Peyer's patch (tissue), 4 donors: ENCODE measurements at regions not wholly inside any gene's neighbourhood (a gene's known extent, or its start where the extent isn't known, plus 50 kb on each side); places are given as distances from the start of the nearest gene placed in this dataset.

ENCODE experiments used
- DNase-seq, 3 donors: peaks; one replicate each; pipeline ENCODE4 v3.0.0-alpha.2; 2017 to 2019
- H3K27ac ChIP-seq, 4 donors: fragments of 200-600 bp; sonication (generic); one replicate each; pipeline ENCODE4 v1.5.1; 2016 to 2019
- H3K27me3 ChIP-seq, 2 donors: fragments of 200-600 bp; sonication (generic); one replicate each; pipeline ENCODE4 v1.5.1; 2019
- H3K36me3 ChIP-seq, 3 donors: fragments of 200-600 bp; sonication (generic); one replicate each; pipeline ENCODE4 v1.5.1; 2016 to 2019
- H3K4me1 ChIP-seq, 4 donors: fragments of 200-600 bp; sonication (generic); one replicate each; pipeline ENCODE4 v1.5.1; 2016 to 2019
- H3K4me3 ChIP-seq, 4 donors: fragments of 200-600 bp; sonication (generic); 1 replicate in 3 of 4; 2 replicates in 1 of 4; pipeline ENCODE4 v1.5.1; 2016 to 2019; ENCODE audit warnings: mild to moderate bottlenecking in 1 of 4
- H3K9me3 ChIP-seq, 4 donors: fragments of 200-600 bp; sonication (generic); one replicate each; pipeline ENCODE4 v1.5.1; 2016 to 2019; ENCODE audit warnings: mild to moderate bottlenecking in 1 of 4
- POLR2A ChIP-seq, 2 donors: fragments of 450-650 bp; IDR thresholded peaks; one replicate each; pipeline ENCODE4 v1.5.1; 2017; ENCODE audit warnings: antibody characterized with exemption in 2 of 2, mild to moderate bottlenecking in 2 of 2, moderate library complexity in 2 of 2
- TF ChIP-seq, protein P1 (sequence below), 6 experiments: fragments of 450-650 bp in 4 of 6; fragments of 200-600 bp in 2 of 6; sonication (generic) in 1 of 6; IDR thresholded peaks; one replicate each; pipeline ENCODE4 v1.5.1; 2017 to 2019; ENCODE audit warnings: antibody characterized with exemption in 6 of 6, mild to moderate bottlenecking in 3 of 6, moderate library complexity in 1 of 6

DNA sequence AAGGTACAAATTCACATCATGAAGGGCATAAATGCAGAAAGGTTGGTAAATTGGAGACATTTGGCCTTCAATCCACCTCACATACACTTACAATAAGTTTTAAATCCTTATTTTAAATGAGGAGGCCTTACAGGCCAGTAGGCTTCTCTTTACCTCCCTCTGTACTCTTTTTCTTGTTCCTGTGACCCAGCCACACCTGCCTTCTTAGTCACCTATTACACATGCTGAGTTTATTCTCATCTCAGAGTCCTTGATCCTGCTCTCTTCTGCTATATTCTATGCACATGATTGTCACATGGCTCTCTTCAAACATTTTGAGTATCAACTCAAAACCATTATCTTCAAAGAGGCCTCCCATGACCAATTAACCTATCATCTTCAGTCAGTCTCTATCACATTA, 491.5 kb downstream of the SATB2 start:
- no peaks in the 10 kb centered on the region for H3K9me3 ChIP-seq
- H3K27ac ChIP-seq: peak overlapping the region in 2 of 4 donors; percentile 25 to 48
- H3K4me3 ChIP-seq: no peak overlapping the region
- H3K36me3 ChIP-seq: no peaks in the 10 kb centered on the region
- TF ChIP-seq, protein P1, sequence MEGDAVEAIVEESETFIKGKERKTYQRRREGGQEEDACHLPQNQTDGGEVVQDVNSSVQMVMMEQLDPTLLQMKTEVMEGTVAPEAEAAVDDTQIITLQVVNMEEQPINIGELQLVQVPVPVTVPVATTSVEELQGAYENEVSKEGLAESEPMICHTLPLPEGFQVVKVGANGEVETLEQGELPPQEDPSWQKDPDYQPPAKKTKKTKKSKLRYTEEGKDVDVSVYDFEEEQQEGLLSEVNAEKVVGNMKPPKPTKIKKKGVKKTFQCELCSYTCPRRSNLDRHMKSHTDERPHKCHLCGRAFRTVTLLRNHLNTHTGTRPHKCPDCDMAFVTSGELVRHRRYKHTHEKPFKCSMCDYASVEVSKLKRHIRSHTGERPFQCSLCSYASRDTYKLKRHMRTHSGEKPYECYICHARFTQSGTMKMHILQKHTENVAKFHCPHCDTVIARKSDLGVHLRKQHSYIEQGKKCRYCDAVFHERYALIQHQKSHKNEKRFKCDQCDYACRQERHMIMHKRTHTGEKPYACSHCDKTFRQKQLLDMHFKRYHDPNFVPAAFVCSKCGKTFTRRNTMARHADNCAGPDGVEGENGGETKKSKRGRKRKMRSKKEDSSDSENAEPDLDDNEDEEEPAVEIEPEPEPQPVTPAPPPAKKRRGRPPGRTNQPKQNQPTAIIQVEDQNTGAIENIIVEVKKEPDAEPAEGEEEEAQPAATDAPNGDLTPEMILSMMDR (IDR thresholded peaks at IDR 0.05): no peak
- TF ChIP-seq POLR2A (IDR thresholded peaks at IDR 0.05): no peak
- peak in 1 of 3 donors; percentile 50 for DNase-seq
- H3K27me3 ChIP-seq: no peaks in the 10 kb centered on the region
- peaks cover 0 to 8% (median 0%) of the 10 kb centered on the region in 4 donors for H3K4me1 ChIP-seq

DNA sequence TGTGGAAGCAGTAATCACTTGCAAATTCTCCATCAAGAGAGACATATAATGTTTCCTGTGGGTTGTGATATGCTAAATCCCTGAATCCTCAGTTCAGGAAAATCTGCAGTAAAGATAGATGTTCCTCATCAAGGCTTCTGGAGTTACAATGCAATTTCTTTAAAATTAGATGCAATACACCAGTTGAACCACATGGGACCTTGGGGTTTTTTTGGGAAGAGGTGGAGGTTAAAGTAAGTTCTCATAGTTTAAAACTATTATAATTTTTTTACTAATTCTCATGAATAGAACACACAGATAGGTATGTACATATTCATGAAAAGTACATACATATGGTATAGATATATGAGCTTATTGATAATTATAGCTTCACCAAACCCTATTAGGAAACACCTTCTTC, 496.2 kb downstream of the SATB2 start:
- no peak overlapping the region for H3K27ac ChIP-seq
- no peaks in the 10 kb centered on the region for H3K9me3 ChIP-seq
- no peaks in the 10 kb centered on the region for H3K27me3 ChIP-seq
- H3K4me3 ChIP-seq: no peak overlapping the region
- no peaks in the 10 kb centered on the region for H3K4me1 ChIP-seq
- TF ChIP-seq, protein P1 (IDR thresholded peaks at IDR 0.05): no peak
- TF ChIP-seq POLR2A (IDR thresholded peaks at IDR 0.05): no peak
- no peak for DNase-seq
- H3K36me3 ChIP-seq: no peaks in the 10 kb centered on the region

DNA sequence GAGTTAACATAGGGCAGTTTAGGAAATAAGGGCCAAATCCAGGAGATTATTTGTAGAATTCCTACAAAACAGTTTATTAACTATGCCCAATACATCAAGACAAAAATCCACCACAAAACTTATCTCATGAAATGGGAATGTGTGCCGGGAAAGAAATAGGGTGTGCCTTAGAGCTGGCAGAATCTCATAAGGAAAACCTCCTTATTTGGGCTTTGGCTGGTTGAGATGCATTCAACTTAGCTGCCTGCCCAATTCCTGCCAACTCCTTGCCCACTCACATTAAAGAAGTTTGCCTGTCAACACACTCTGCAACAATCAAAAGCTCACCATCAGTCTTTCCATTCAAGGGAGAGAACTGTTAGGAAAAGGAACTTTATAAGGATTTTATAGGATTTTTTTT, 500.6 kb downstream of the SATB2 start:
- DNase-seq: no peak
- Histone ChIP-seq H3K27ac (no peak overlapping the region), H3K4me3 (no peak overlapping the region), H3K4me1 (peaks cover 0 to 4% (median 0%) of the 10 kb centered on the region in 4 donors), H3K36me3 (no peaks in the 10 kb centered on the region), H3K27me3 (no peaks in the 10 kb centered on the region), H3K9me3 (no peaks in the 10 kb centered on the region)
- TF ChIP-seq, protein P1 (IDR thresholded peaks at IDR 0.05): no peak
- no peak for TF ChIP-seq POLR2A (IDR thresholded peaks at IDR 0.05)

DNA sequence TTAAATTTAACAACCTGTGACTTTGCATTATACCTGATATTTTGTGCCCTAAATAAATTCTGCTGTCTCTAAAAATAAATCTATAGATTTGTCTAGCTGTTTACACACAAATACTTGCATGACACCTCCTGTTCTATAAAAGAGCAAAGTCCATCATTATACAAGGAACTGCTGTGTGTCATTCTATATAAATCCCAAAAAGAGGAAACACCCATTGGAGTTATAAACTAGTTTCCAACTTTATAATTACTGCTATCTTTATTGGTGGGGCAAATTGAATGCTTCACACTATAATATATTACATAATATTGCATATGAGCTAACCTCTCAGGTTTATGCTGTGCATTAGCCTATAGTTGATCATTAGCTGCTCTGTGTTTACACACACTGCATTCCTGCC, 504.4 kb downstream of the SATB2 start:
- H3K27me3 ChIP-seq: no peaks in the 10 kb centered on the region
- TF ChIP-seq, protein P1 (IDR thresholded peaks at IDR 0.05): no peak
- no peak for TF ChIP-seq POLR2A (IDR thresholded peaks at IDR 0.05)
- H3K9me3 ChIP-seq: no peaks in the 10 kb centered on the region
- H3K4me1 ChIP-seq: peaks cover 0 to 4% (median 0%) of the 10 kb centered on the region in 4 donors
- no peak for DNase-seq
- no peaks in the 10 kb centered on the region for H3K36me3 ChIP-seq
- peak overlapping the region in 1 of 4 donors; percentile 14 for H3K27ac ChIP-seq
- H3K4me3 ChIP-seq: no peak overlapping the region

DNA sequence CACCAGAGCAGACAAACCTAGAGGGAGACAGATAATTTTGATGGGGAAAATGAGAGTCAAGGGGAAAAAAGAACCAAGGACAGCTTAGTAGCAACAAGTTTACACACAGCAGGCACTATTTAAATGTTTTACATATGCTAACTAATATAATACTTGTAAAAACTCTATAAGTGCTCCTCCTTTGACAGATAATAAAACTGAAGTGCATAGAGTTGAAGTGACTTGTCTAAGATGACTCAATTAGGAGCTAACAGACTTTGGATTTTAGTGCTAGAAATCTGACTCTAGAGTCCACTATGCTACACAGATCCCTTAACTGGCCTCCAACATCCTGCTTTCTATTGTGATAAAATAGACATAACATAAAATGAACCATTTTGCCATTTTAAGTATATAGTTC, 506.9 kb downstream of the SATB2 start:
- Histone ChIP-seq H3K4me3 (no peak overlapping the region), H3K4me1 (peaks cover 0 to 4% (median 0%) of the 10 kb centered on the region in 4 donors), H3K36me3 (no peaks in the 10 kb centered on the region), H3K27ac (no peak overlapping the region), H3K9me3 (no peaks in the 10 kb centered on the region), H3K27me3 (no peaks in the 10 kb centered on the region)
- DNase-seq: no peak
- no peak for TF ChIP-seq POLR2A (IDR thresholded peaks at IDR 0.05)
- TF ChIP-seq, protein P1 (IDR thresholded peaks at IDR 0.05): no peak

DNA sequence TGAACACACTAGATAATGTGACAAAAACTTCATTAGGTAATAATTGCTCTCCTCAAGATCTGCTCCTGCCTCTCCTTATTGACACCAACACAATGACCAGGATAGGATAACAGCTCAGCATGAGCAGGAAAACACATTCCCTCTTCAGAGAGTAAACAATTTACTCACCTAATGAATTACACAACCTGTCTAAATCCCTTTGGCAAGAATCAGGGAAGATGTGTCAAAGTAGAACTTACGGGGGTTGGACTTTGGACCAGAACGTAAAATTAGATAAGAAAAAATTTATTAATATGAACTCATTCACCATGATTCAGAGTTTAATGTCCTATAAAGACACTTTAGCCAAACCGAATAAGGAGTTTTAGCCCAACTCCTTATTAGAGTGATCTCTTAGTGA, 512.2 kb downstream of the SATB2 start:
- no peak overlapping the region for H3K27ac ChIP-seq

More for the DNA sequence above, 512.2 kb downstream of the SATB2 start:
- Histone ChIP-seq H3K4me3 (no peak overlapping the region), H3K36me3 (no peaks in the 10 kb centered on the region), H3K9me3 (no peaks in the 10 kb centered on the region), H3K27me3 (no peaks in the 10 kb centered on the region), H3K4me1 (peaks cover 0 to 8% (median 2%) of the 10 kb centered on the region in 4 donors)
- TF ChIP-seq, protein P1 (IDR thresholded peaks at IDR 0.05): no peak
- no peak for TF ChIP-seq POLR2A (IDR thresholded peaks at IDR 0.05)
- DNase-seq: no peak
